ENCODE measurements at regions not wholly inside any gene's neighbourhood (a gene's known extent, or its start where the extent isn't known, plus 50 kb on each side); places are given as distances from the start of the nearest gene placed in this dataset.
A peak's percentile ranks its signal among the peaks of the same experiment; 100 is the strongest.

DNA sequence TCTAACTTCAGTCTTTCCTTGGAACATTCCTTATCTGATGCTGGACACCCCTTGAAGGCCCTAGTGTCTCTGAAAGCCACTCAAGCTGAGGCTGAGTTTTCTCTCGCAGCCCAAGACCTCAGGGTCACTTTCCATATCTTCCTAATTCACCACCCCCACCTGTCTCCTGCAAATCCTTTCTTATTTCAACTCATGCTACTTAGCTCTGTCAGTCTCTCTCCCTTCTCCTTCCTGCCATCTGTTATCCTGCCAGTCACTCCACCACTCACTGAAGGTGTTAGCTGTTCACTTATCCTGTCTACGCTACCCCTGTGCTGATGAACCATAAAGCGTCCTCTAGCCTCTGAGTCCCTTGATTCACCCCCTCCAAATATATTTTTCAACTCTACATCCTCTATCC, 143.9 kb upstream of the SHISA6 start:
- no peak for TF ChIP-seq POLR2A (IDR thresholded peaks at IDR 0.05)
- TF ChIP-seq EP300 (IDR thresholded peaks at IDR 0.05), result no peak
- no peak for TF ChIP-seq POLR2AphosphoS5 (IDR thresholded peaks at IDR 0.05)
- TF ChIP-seq, protein P1, sequence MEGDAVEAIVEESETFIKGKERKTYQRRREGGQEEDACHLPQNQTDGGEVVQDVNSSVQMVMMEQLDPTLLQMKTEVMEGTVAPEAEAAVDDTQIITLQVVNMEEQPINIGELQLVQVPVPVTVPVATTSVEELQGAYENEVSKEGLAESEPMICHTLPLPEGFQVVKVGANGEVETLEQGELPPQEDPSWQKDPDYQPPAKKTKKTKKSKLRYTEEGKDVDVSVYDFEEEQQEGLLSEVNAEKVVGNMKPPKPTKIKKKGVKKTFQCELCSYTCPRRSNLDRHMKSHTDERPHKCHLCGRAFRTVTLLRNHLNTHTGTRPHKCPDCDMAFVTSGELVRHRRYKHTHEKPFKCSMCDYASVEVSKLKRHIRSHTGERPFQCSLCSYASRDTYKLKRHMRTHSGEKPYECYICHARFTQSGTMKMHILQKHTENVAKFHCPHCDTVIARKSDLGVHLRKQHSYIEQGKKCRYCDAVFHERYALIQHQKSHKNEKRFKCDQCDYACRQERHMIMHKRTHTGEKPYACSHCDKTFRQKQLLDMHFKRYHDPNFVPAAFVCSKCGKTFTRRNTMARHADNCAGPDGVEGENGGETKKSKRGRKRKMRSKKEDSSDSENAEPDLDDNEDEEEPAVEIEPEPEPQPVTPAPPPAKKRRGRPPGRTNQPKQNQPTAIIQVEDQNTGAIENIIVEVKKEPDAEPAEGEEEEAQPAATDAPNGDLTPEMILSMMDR (IDR thresholded peaks at IDR 0.05), result no peak
- H3K27me3 ChIP-seq, result peaks cover 0 to 4% (median 0%) of the 10 kb centered on the region in 3 donors
- intact Hi-C loops (cut with DNase I; ENCODE audit: low total_unique reads), result no loop called here
- no peak overlapping the region for H3K4me3 ChIP-seq
- H3K36me3 ChIP-seq, result no peaks in the 10 kb centered on the region
- WGBS, 5 donors, result 65 to 77% (median 71%) methylated on average over 3 of the region's 3 CpGs
- H3K4me1 ChIP-seq, result no peaks in the 10 kb centered on the region
- DNase-seq, result no peak
- no peak overlapping the region for H3K27ac ChIP-seq
- no peaks in the 10 kb centered on the region for H3K9me3 ChIP-seq

GRCh38 chr17:11094331-11094730, 146.7 kb upstream of the SHISA6 start:
- 92 to 96% (median 94%) methylated on average over 14 of the region's 14 CpGs for WGBS, 5 donors
- no peak for TF ChIP-seq POLR2AphosphoS5 (IDR thresholded peaks at IDR 0.05)
- TF ChIP-seq, protein P1 (IDR thresholded peaks at IDR 0.05), result no peak
- TF ChIP-seq POLR2A (IDR thresholded peaks at IDR 0.05), result no peak
- no peak for TF ChIP-seq EP300 (IDR thresholded peaks at IDR 0.05)
- Histone ChIP-seq H3K9me3 (no peaks in the 10 kb centered on the region), H3K36me3 (no peaks in the 10 kb centered on the region), H3K4me1 (no peaks in the 10 kb centered on the region), H3K27ac (no peak overlapping the region), H3K27me3 (peaks cover 0 to 4% (median 0%) of the 10 kb centered on the region in 3 donors), H3K4me3 (no peak overlapping the region)
- DNase-seq, result peak in 1 of 2 donors; percentile 10
- intact Hi-C loops (cut with DNase I; ENCODE audit: low total_unique reads), result no loop called here

GRCh38 chr17:11086646-11087340, 154.2 kb upstream of the SHISA6 start:
- 80 to 88% (median 86%) methylated on average over 8 of the region's 8 CpGs for WGBS, 5 donors
- H3K4me1 ChIP-seq, result no peaks in the 10 kb centered on the region
- DNase-seq, result no peak
- H3K27ac ChIP-seq, result no peak overlapping the region
- H3K27me3 ChIP-seq, result peaks cover 0 to 8% (median 0%) of the 10 kb centered on the region in 3 donors
- H3K36me3 ChIP-seq, result no peaks in the 10 kb centered on the region
- no peaks in the 10 kb centered on the region for H3K9me3 ChIP-seq
- TF ChIP-seq POLR2A (IDR thresholded peaks at IDR 0.05) (no peak), POLR2AphosphoS5 (IDR thresholded peaks at IDR 0.05) (no peak), EP300 (IDR thresholded peaks at IDR 0.05) (no peak)
- TF ChIP-seq, protein P1 (IDR thresholded peaks at IDR 0.05), result no peak
- intact Hi-C loops (cut with DNase I; ENCODE audit: low total_unique reads), result no loop called here
- H3K4me3 ChIP-seq, result no peak overlapping the region

DNA sequence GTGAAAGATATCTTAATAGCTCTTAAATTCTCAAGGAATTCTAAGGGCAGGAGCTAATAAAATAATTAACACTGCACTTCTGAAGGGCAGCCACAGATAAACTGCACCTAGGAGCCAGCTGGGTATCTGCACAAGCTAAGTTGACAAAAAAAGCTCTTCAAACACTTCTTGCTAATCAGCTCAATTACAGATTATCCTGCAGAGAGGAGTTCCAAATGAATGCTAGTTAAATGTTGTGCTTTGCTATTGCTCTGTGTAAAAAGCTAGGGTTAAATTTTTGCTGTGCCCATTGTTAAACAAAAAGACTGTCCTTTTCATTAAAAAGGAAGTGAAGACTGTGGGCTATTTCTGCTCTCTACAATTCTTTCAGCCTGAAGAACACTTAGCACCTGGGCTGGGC, 158.5 kb upstream of the SHISA6 start:
- no peak overlapping the region for H3K4me3 ChIP-seq
- no peaks in the 10 kb centered on the region for H3K36me3 ChIP-seq
- H3K9me3 ChIP-seq, result no peaks in the 10 kb centered on the region
- peaks cover 0 to 8% (median 0%) of the 10 kb centered on the region in 3 donors for H3K27me3 ChIP-seq
- intact Hi-C loops (cut with DNase I; ENCODE audit: low total_unique reads), result no loop called here
- DNase-seq, result no peak
- H3K4me1 ChIP-seq, result no peaks in the 10 kb centered on the region
- no peak overlapping the region for H3K27ac ChIP-seq
- no peak for TF ChIP-seq EP300 (IDR thresholded peaks at IDR 0.05)
- TF ChIP-seq, protein P1 (IDR thresholded peaks at IDR 0.05), result no peak
- TF ChIP-seq POLR2A (IDR thresholded peaks at IDR 0.05), result no peak
- TF ChIP-seq POLR2AphosphoS5 (IDR thresholded peaks at IDR 0.05), result no peak

Measured in stomach (tissue), 8 donors.